IPS-18c (cell line): ENCODE measurements at regions not wholly inside any gene's neighbourhood (a gene's known extent, or its start where the extent isn't known, plus 50 kb on each side); places are given as distances from the start of the nearest gene placed in this dataset.

Experiments
- H3K4me3 ChIP-seq: 2 replicates; pipeline ENCODE4 v1.7.0; 2013; ENCODE audit warnings: low read depth, mild to moderate bottlenecking, low read length, moderate library complexity; ENCODE audit not compliant: insufficient read depth
- H3K9me3 ChIP-seq: one replicate; pipeline ENCODE4 v1.6.1; 2013; ENCODE audit warnings: mild to moderate bottlenecking, low read length, moderate library complexity; ENCODE audit not compliant: control insufficient read depth, insufficient read depth

GRCh38 chr1:90799326-90799725, 82.2 kb upstream of the BARHL2 start:
- Histone ChIP-seq H3K4me3 (no peak overlapping the region), H3K9me3 (no peaks in the 10 kb centered on the region)

GRCh38 chr1:90798883-90799282, 81.8 kb upstream of the BARHL2 start:
- Histone ChIP-seq H3K4me3 (no peak overlapping the region), H3K9me3 (no peaks in the 10 kb centered on the region)

- Histone ChIP-seq H3K9me3 (no peaks in the 10 kb centered on the region), H3K4me3 (no peak overlapping the region)
These were observed 81.2 kb upstream of the BARHL2 start for GRCh38 chr1:90798344-90798743.

GRCh38 chr1:90795431-90795830, 78.3 kb upstream of the BARHL2 start:
- Histone ChIP-seq H3K9me3 (no peaks in the 10 kb centered on the region), H3K4me3 (no peak overlapping the region)

GRCh38 chr1:90786709-90787108, 69.6 kb upstream of the BARHL2 start:
- no peaks in the 10 kb centered on the region for H3K9me3 ChIP-seq
- no peak overlapping the region for H3K4me3 ChIP-seq

- no peak overlapping the region for H3K4me3 ChIP-seq
- no peaks in the 10 kb centered on the region for H3K9me3 ChIP-seq
These were observed 67.2 kb upstream of the BARHL2 start for GRCh38 chr1:90784186-90784847.

DNA sequence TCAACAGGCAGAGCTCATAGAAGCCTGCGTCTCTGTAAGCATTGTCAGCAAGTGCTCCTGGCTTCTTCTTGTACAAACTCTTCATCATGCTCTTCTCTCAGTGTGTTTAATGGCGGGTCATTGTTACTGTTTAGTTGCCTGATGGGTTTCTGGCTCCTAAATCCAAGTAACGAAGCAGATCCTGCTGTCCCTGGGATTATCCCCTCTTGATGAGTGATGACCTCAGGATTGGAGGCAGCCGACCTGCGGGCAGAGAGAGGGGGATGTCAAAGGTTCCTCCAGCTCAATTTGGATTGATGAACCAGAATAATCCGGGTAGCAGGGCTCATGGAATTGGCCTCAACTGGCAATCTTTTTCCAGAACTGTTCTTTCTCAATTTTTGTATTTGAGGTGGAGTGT, 66.1 kb upstream of the BARHL2 start:
- Histone ChIP-seq H3K9me3 (no peaks in the 10 kb centered on the region), H3K4me3 (no peak overlapping the region)

DNA sequence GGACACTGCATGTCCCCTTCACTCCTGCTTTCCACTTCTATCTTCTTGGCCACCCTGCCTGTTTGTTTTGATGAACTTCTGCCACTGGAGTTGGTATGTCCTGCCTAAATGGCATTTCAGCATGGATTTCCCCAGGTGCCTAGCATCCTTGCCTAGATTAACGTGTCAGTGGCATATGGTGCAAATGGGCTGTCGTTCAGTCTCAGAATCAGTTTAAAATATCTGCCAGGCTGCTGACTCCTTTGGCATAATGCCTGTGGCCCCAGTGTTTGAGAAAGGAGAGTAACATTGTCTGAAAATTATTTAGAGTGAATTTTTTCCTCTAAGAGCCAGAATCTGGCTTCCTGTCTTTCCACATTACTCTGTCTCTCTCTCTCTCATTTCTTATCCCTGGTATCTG, 64.9 kb upstream of the BARHL2 start:
- H3K9me3 ChIP-seq, result no peaks in the 10 kb centered on the region
- no peak overlapping the region for H3K4me3 ChIP-seq

DNA sequence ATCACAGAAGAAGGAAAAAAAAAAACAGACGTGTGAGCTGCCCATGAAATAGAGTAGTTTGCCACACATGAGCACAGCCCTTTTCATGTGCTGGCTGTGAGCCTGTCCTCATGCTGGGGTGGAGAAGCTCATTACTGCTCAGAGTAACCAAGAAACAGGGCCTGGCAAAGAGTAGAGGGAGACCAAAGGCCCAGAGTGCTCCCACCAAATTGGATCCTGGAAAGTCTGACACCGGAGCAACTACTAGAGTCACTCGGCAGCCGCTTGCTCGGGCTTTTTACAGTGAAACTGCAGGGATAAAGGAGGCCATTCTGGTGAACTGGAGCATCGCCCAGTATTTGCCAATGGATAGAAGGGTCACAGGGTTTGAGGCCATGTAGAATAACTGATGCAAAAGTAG, 64.4 kb upstream of the BARHL2 start:
- Histone ChIP-seq H3K9me3 (no peaks in the 10 kb centered on the region), H3K4me3 (no peak overlapping the region)

GRCh38 chr1:90780981-90781380, 63.9 kb upstream of the BARHL2 start:
- Histone ChIP-seq H3K9me3 (no peaks in the 10 kb centered on the region), H3K4me3 (no peak overlapping the region)

- Histone ChIP-seq H3K9me3 (no peaks in the 10 kb centered on the region), H3K4me3 (no peak overlapping the region)
These were observed 62.5 kb upstream of the BARHL2 start for GRCh38 chr1:90779573-90779972.

- Histone ChIP-seq H3K9me3 (no peaks in the 10 kb centered on the region), H3K4me3 (no peak overlapping the region)
These were observed 61.4 kb upstream of the BARHL2 start for GRCh38 chr1:90778486-90778885.

DNA sequence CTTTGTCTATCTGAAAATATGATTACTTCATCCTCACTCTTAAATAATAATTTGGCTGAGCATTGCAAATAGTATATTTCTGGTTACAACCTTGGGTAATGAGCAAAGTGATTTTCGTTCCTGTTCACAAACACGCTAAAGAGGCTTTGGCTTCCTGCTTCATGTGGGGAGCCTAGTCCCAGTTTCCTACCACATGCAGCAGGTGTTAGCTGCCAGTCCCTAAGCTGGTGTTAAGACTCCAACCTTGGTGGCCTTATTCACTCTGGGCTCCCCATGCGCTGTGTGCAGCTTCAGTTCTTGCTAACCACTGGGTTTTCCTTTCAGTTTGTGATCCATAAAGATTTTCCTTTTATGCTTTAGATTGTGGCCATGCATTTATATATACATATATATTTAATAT, 56.7 kb upstream of the BARHL2 start:
- no peak overlapping the region for H3K4me3 ChIP-seq
- H3K9me3 ChIP-seq, result no peaks in the 10 kb centered on the region

DNA sequence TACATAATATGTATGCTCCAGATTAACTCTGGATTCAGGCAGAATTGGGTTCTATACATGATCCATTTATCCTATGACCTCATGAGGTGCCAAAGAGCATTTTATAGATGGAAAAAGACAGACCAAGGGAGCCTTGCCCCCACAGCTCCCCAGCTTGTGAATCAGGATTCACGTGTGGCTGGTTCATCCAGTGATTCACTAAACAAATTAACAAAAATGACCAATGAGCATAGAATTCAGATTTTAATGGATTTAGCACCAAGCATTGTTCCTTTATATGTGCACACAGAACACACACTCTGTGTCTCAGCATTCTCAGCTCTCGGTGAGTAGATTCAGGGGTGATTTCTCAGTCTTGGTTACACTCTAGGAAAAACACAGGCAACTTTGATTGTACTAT, 51.7 kb upstream of the BARHL2 start:
- no peak overlapping the region for H3K4me3 ChIP-seq
- no peaks in the 10 kb centered on the region for H3K9me3 ChIP-seq

DNA sequence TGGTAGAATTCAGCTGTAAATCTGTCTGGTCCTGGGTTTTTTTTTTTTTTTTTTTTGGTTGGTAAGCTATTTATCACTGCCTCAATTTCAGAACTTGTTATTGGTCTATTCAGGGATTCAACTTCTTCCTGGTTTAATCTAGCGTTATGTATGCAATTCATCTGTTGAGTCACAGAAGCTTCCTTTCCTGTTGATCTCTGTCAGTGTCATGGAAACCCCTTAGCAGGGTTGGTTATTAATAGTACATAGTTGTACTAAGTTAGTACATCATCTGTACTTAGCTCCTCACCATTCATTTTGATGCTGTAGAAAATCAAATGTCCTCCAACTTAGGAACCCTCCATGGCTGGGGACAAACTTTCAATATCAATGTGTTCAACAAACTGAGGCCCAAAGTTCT, 51.0 kb upstream of the BARHL2 start:
- Histone ChIP-seq H3K4me3 (no peak overlapping the region), H3K9me3 (no peaks in the 10 kb centered on the region)
